SK-N-SH (cell line): ENCODE measurements at regions not wholly inside any gene's neighbourhood (a gene's known extent, or its start where the extent isn't known, plus 50 kb on each side); places are given as distances from the start of the nearest gene placed in this dataset.

Experiments used
- EP300 ChIP-seq, 2 experiments: IDR thresholded peaks; 2 replicates each; pipeline versions ENCODE4 v1.4.0 to v1.6.1; 2012; ENCODE audit warnings: borderline replicate concordance in 1 of 2, low read depth in 1 of 2, low read length in 1 of 2
- GABPA ChIP-seq: IDR thresholded peaks from 2 replicates; pipeline ENCODE4 v1.4.0; 2012; ENCODE audit warnings: low read depth, mild to moderate bottlenecking
- MAX ChIP-seq: IDR thresholded peaks from 2 replicates; pipeline ENCODE4 v1.4.0; 2012; ENCODE audit warnings: low read depth
- MXI1 ChIP-seq: IDR thresholded peaks from 2 replicates; pipeline ENCODE4 v1.6.1; 2012; ENCODE audit warnings: mild to moderate bottlenecking, low read depth, low read length, improper control_type of control experiment
- PBX3 ChIP-seq: IDR thresholded peaks from 2 replicates; pipeline ENCODE4; 2012
- POLR2AphosphoS5 ChIP-seq: IDR thresholded peaks from 2 replicates; pipeline ENCODE4 v1.6.1; 2012; ENCODE audit warnings: low read depth, low read length
- TAF1 ChIP-seq: IDR thresholded peaks from 2 replicates; pipeline ENCODE4 v1.6.1; 2012; ENCODE audit warnings: low read depth, mild to moderate bottlenecking, low read length, moderate library complexity, borderline replicate concordance
- TF ChIP-seq, protein P1 (sequence below): fragments of 200-600 bp; sonication (generic); IDR thresholded peaks from 2 replicates; pipeline ENCODE4 v1.6.1; 2017; ENCODE audit warnings: antibody characterized with exemption, mild to moderate bottlenecking, moderate library complexity

DNA sequence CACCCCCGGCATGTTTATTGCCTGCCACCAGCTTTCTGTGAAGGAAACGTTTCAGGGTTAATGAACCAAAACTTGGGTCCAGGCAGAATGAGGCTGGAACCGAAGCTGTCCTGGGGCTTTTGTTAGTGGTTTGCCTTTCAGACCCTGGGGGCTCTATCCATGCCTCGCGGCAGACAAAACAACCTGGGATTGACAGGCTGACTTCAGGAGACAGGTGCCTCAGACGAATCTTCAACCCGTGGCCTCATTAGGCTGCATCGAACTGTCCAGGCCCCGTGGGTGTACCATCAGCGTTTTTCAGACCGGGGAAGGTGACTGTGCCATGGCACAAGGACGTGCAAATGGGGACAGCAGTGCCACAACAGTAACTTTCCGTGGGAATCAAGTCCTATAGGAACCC lies 259.3 kb upstream of the SHH start:
- TF ChIP-seq MXI1, result no peak
- TF ChIP-seq POLR2AphosphoS5, result no peak
- TF ChIP-seq PBX3, result no peak
- TF ChIP-seq, protein P1, sequence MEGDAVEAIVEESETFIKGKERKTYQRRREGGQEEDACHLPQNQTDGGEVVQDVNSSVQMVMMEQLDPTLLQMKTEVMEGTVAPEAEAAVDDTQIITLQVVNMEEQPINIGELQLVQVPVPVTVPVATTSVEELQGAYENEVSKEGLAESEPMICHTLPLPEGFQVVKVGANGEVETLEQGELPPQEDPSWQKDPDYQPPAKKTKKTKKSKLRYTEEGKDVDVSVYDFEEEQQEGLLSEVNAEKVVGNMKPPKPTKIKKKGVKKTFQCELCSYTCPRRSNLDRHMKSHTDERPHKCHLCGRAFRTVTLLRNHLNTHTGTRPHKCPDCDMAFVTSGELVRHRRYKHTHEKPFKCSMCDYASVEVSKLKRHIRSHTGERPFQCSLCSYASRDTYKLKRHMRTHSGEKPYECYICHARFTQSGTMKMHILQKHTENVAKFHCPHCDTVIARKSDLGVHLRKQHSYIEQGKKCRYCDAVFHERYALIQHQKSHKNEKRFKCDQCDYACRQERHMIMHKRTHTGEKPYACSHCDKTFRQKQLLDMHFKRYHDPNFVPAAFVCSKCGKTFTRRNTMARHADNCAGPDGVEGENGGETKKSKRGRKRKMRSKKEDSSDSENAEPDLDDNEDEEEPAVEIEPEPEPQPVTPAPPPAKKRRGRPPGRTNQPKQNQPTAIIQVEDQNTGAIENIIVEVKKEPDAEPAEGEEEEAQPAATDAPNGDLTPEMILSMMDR, result no peak
- no peak for TF ChIP-seq GABPA
- TF ChIP-seq EP300 (IDR thresholded peaks at IDR 0.05; ENCODE audit: borderline replicate concordance in 1 of 2, low read depth in 1 of 2, low read length in 1 of 2), result no peak
- TF ChIP-seq TAF1, result no peak
- TF ChIP-seq MAX, result no peak
